SKM-1 treated with dmso at 0.1 percent for 144 hours (cell line): ENCODE measurements at regions not wholly inside any gene's neighbourhood (a gene's known extent, or its start where the extent isn't known, plus 50 kb on each side); places are given as distances from the start of the nearest gene placed in this dataset.

Source experiments
- DNase-seq: peaks from one replicate; lab custom pipeline; 2025; ENCODE audit not compliant: unreplicated experiment; lab: John Stamatoyannopoulos, UW

- DNase-seq = no peak
Observed at GRCh38 chr6:153275997-153276396, 144.9 kb upstream of the RGS17 start.

DNA sequence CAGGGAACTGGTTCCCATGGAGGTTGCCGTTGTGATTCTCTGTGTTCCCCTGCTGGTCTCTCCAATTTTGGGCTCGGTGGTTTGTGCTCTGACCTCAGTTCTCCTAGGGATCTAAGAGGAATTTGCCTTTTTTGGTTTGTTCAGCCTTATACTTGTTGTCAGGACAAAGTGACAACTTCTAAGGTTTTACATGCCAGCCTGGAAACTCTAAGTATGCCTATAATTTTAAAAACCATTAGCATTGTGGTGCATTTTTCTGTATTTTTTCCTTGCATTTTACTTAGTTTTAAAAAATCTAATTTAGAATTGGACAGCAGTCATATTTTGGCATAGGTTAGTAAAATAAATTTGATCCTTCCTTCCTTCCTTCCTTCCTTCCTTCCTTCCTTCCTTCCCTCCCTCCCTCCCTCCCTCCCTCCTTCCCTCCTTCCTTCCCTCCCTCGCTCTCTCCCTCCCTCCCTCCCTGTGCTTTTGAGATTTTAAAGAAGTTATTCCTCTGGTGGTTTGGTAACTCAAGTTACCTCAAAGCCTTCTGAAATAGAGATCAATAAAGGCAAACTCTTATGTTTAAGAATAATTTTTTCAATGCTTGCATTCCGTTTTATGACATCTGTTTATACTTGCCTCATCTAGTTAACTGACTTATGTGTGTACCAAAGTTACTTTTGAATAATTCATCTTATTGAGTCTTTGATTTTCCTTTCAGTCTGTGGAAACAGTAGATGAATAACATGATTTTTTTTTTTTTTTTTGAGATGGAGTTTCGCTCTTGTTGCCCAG, 141.3 kb upstream of the RGS17 start:
- DNase-seq = no peak

GRCh38 chr6:153263489-153263888, 132.4 kb upstream of the RGS17 start:
- no peak for DNase-seq

DNA sequence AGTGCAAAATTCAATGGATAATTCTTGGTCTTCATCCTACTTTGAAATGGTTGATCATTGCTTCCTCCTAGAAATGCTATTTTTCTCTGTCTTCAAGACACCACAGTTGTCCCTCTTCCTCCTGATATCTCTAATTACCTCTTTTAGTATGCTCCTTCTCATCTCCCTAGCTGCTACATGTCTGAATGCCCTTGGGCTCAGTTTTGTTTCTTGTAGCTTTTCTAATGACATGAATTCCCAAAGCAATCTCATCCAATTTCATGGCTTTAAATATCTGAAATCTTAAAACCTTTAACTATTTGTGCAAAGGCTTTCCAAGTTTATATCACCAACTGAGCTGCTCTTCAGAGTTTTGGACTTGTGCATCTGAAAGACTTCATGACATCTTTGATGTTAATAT, 120.2 kb upstream of the RGS17 start:
- DNase-seq = no peak

DNA sequence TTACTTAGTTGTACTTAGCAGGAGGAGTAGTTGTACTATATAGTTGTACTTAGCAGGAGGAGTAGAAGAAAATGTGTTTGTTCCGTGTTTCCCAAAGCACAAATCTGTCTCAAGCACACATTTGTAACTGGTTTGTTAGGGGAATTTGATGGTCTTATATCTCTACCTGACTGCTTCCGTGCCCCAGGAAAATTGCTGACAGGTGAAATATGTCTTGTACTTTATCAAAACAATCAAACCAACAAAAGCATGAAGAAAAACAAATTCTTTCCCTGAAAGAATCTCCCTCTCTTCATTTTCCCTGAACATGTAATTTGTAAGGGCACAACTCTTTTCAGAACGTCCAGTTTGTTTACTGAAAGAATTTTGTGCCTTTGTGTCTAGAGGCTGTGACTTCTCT, 106.6 kb upstream of the RGS17 start:
- DNase-seq = no peak

DNA sequence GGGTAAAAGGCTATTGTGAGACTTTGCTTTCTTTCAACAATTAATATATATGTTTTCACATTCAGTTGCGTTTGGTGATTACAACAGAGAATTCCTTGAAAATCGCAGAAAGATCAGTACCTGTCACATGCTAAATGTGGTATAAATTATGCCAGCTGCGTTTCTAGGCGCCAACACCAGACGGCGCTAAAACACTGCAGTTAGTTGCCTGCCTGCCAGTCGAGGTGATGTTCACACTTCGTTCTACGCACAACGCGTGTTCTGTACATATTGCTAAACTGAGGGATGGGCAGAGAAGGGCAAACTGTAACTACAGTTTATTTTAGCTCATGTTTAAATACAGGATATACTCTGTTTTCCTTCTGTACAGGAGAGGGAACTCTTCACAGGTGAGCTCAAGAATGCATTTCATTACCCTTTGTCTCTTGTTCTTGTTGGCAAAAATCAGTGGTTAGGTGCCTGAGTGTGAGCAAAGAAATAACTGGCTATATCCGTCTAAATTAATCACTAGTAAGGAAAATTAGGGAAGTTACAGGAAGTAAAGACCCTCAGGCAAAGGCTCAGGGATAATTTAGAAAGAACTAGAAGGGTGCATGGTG, 100.1 kb upstream of the RGS17 start:
- peak; percentile 31 for DNase-seq

- no peak for DNase-seq
Observed at GRCh38 chr6:153218184-153218792, 87.2 kb upstream of the RGS17 start.

GRCh38 chr6:153216789-153217188, 85.7 kb upstream of the RGS17 start:
- no peak for DNase-seq

GRCh38 chr6:153215242-153215641, 84.2 kb upstream of the RGS17 start:
- no peak for DNase-seq

DNA sequence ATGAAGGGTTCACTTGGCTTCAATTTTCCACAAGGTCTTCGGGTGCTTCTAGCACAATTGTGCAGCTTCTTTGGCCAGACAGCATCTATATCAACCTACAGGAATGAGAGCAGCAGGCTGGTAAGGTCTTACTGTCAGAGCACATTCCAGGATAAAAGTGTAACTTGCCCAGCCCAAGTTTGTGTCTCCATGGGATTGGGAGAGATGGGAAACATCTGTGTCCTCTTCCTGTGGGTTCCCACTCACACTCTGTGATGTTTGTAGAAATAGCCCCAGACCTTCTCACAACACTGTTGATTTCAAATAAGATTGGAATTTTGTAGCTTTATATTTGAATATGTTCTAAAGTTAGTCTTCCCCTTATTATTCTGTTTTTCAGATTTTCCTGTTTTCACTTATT, 83.4 kb upstream of the RGS17 start:
- no peak for DNase-seq

DNA sequence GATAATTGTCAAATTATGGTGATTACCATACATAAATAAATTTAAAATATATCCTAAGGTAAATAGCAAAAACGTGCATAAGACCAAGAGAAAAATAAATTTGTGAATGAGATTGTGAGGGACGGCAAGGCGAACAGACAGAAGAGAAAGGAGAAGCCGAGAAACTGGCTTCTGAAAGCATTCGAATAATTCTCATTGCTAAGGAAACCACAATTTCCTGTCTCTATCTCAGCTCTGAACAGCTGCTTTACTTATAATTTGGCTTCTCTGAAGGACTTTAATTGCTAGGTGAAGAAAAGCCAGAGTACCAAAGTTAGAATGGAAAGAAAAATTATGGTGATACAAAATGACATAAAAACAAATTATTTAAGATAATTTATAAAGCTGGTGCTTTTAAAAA, 79.0 kb upstream of the RGS17 start:
- DNase-seq = peak; percentile 48

GRCh38 chr6:153208706-153209105, 77.6 kb upstream of the RGS17 start:
- no peak for DNase-seq

- DNase-seq = no peak
Observed at GRCh38 chr6:153207617-153208016, 76.5 kb upstream of the RGS17 start.

DNA sequence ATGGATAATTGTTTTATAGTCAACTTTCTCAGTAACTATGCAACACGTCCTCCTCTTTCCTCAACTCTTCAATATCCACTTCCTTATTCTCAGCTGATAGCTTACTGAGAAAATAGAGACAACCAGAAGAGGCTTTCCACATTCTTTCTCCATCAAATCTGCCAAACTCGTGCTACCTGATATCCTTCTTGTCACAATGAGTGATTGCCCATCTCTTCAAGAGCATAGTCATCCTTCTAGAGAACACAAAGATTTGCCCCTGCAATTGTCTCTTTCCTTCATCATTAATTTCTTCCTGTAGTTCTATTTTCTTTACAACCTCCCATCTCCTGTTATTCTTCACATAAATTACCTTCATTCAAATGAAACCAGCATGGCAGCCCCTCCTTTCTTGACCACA, 75.9 kb upstream of the RGS17 start:
- DNase-seq = no peak

GRCh38 chr6:153192943-153193885, 62.1 kb upstream of the RGS17 start:
- no peak for DNase-seq

GRCh38 chr6:153183925-153184324, 52.8 kb upstream of the RGS17 start:
- DNase-seq = no peak
